Endothelial cell of umbilical vein (primary cell): ENCODE measurements at regions not wholly inside any gene's neighbourhood (a gene's known extent, or its start where the extent isn't known, plus 50 kb on each side); places are given as distances from the start of the nearest gene placed in this dataset.

Source experiments
- BruUV-seq: library from RNA; stranded (reverse); fragments of 400-500 nt; replicated peaks from 2 replicates; lab custom pipeline; 2021; lab: Mats Ljungman, UMichigan
- CTCF ChIA-PET: fragments of 300-600, 350-600 bp; sonication (Branson Sonifier 250); formaldehyde crosslinking; loops from one replicate; lab custom pipeline; 2021; ENCODE audit warnings: antibody characterized with exemption, inconsistent platforms; lab: Charles Lee
- POLR2A ChIA-PET: fragments of 300-600, 350-600 bp; sonication (Branson Sonifier 250); formaldehyde crosslinking; loops from one replicate; lab custom pipeline; 2021; ENCODE audit warnings: antibody characterized with exemption, inconsistent platforms; lab: Charles Lee
- DNase-seq: peaks from one replicate; pipeline ENCODE4 v3.0.0-alpha.2; 2011; ENCODE audit warnings: low read depth, low spot score
- FAIRE-seq: peaks from 2 replicates; lab custom pipeline; 2011; peaks lifted over from hg19 to GRCh38; lab: Jason Lieb, UNC
- H2AFZ ChIP-seq: 2 replicates; pipeline ENCODE4 v1.6.0; 2012; ENCODE audit warnings: low read depth, low read length, control low read depth, inconsistent platforms
- H3K27ac ChIP-seq: 2 replicates; pipeline ENCODE4 v1.5.1; 2011; ENCODE audit warnings: low read depth, mild to moderate bottlenecking, control low read depth, low read length, moderate library complexity; ENCODE audit not compliant: insufficient read depth
- H3K27me3 ChIP-seq, 2 experiments: 2 replicates each; pipeline versions ENCODE4 v1.6.0 to v1.6.1; 2011; ENCODE audit warnings: low read length in 2 of 2, mixed read lengths in 1 of 2; ENCODE audit not compliant: control insufficient read depth in 2 of 2, insufficient read depth in 2 of 2
- H3K36me3 ChIP-seq, 2 experiments: 2 replicates in 1 of 2; 3 replicates in 1 of 2; pipeline ENCODE4 v1.5.1; 2011; ENCODE audit warnings: low read length in 2 of 2, mild to moderate bottlenecking in 1 of 2, moderate library complexity in 1 of 2; ENCODE audit not compliant: control insufficient read depth in 2 of 2, insufficient read depth in 2 of 2; ENCODE audit errors: extremely low read depth in 1 of 2
- H3K4me1 ChIP-seq: 3 replicates; pipeline ENCODE4 v1.5.1; 2011; ENCODE audit warnings: mild to moderate bottlenecking, low read length; ENCODE audit not compliant: control insufficient read depth, insufficient read depth; ENCODE audit errors: extremely low read depth
- H3K4me2 ChIP-seq: 2 replicates; pipeline ENCODE4 v1.6.1; 2011; ENCODE audit warnings: low read length, control low read depth, mixed read lengths; ENCODE audit not compliant: insufficient read depth
- H3K4me3 ChIP-seq, 3 experiments: fragments of 200-600 bp in 1 of 3; sonication (generic), shearing (Covaris generic) in 1 of 3; replicated peaks in 1 of 3; 2 replicates each; pipeline ENCODE4 v1.5.1; 2011 to 2016; ENCODE audit warnings: control low read depth in 3 of 3, low read length in 3 of 3, mild to moderate bottlenecking in 2 of 3, inconsistent platforms in 1 of 3, low read depth in 1 of 3, moderate library complexity in 1 of 3; ENCODE audit not compliant: insufficient read depth in 1 of 3
- H3K79me2 ChIP-seq: 2 replicates; pipeline ENCODE4 v1.6.0; 2012; ENCODE audit warnings: low read length, inconsistent platforms; ENCODE audit not compliant: control insufficient read depth, insufficient read depth
- H3K9ac ChIP-seq: replicated peaks from 2 replicates; pipeline ENCODE3; 2011; ENCODE audit warnings: low read length, control low read depth; ENCODE audit not compliant: insufficient read depth; ENCODE audit errors: extremely low read depth
- H3K9me1 ChIP-seq: replicated peaks from 3 replicates; pipeline ENCODE4 v1.6.0; 2011; ENCODE audit warnings: mild to moderate bottlenecking, low read length; ENCODE audit not compliant: control insufficient read depth, insufficient read depth; ENCODE audit errors: extremely low read depth
- H3K9me3 ChIP-seq: replicated peaks from 2 replicates; pipeline ENCODE4 v1.5.1; 2012; ENCODE audit warnings: low read length, inconsistent platforms; ENCODE audit not compliant: control insufficient read depth, insufficient read depth
- H4K20me1 ChIP-seq: replicated peaks from 2 replicates; pipeline ENCODE3; 2011; ENCODE audit warnings: mild to moderate bottlenecking, low read length; ENCODE audit not compliant: control insufficient read depth, insufficient read depth; ENCODE audit errors: extremely low read depth
- CTCF ChIP-seq, 2 donors: IDR thresholded peaks; 1 replicate in 1 of 2; 2 replicates in 1 of 2; pipeline ENCODE4 v1.5.1; 2011; ENCODE audit warnings: low read length in 2 of 2, mild to moderate bottlenecking in 2 of 2, moderate library complexity in 2 of 2, control low read depth in 1 of 2, inconsistent platforms in 1 of 2, low read depth in 1 of 2; ENCODE audit not compliant: insufficient read depth in 1 of 2; ENCODE audit errors: extremely low read depth in 1 of 2
- EZH2 ChIP-seq: IDR thresholded peaks from 2 replicates; pipeline ENCODE4 v1.6.1; 2012; ENCODE audit warnings: borderline replicate concordance, low read depth, mild to moderate bottlenecking, moderate library complexity, low read length, inconsistent platforms; ENCODE audit not compliant: severe bottlenecking
- FOS ChIP-seq: IDR thresholded peaks from 2 replicates; pipeline ENCODE4 v1.6.1; 2011; ENCODE audit warnings: mild to moderate bottlenecking, low read length, moderate library complexity, borderline replicate concordance; ENCODE audit not compliant: insufficient read depth
- GATA2 ChIP-seq: IDR thresholded peaks from 2 replicates; pipeline ENCODE4 v1.7.0; 2011; ENCODE audit warnings: low read depth, mild to moderate bottlenecking, moderate library complexity, mixed read lengths, low read length; ENCODE audit not compliant: insufficient read length, insufficient read depth
- JUN ChIP-seq: IDR thresholded peaks from 2 replicates; pipeline ENCODE4 v1.6.1; 2011; ENCODE audit warnings: borderline replicate concordance, low read depth; ENCODE audit not compliant: insufficient read length, insufficient read depth
- MYC ChIP-seq: IDR thresholded peaks from one replicate; pipeline ENCODE4 v1.6.1; 2011; ENCODE audit warnings: mild to moderate bottlenecking, low read depth, low read length
- POLR2A ChIP-seq: IDR thresholded peaks from 2 replicates; pipeline ENCODE4 v1.6.1; 2012; ENCODE audit warnings: low read depth, mild to moderate bottlenecking, control low read depth, low read length
- POLR2AphosphoS5 ChIP-seq: IDR thresholded peaks from 2 replicates; pipeline ENCODE4 v1.6.1; 2012; ENCODE audit warnings: low read depth, mild to moderate bottlenecking, control low read depth, low read length, moderate library complexity; ENCODE audit not compliant: insufficient read depth
- dilution Hi-C: fragments of 300-500 bp; cut with MboI; formaldehyde crosslinking; loops from one replicate; pipeline ENCODE4 v1.15.0; 2019; ENCODE audit warnings: low sequenced_read_pairs; ENCODE audit not compliant: extremely low pct_ligation_motif_present
- intact Hi-C: fragments of 100-400 bp; cut with micrococcal nuclease; formaldehyde crosslinking; loops from one replicate; pipeline ENCODE4 v1.10.0; 2022
- TF ChIP-seq, protein P1 (sequence below): IDR thresholded peaks from 2 replicates; pipeline ENCODE4 v1.6.1; 2011; ENCODE audit not compliant: insufficient read depth, insufficient read length

DNA sequence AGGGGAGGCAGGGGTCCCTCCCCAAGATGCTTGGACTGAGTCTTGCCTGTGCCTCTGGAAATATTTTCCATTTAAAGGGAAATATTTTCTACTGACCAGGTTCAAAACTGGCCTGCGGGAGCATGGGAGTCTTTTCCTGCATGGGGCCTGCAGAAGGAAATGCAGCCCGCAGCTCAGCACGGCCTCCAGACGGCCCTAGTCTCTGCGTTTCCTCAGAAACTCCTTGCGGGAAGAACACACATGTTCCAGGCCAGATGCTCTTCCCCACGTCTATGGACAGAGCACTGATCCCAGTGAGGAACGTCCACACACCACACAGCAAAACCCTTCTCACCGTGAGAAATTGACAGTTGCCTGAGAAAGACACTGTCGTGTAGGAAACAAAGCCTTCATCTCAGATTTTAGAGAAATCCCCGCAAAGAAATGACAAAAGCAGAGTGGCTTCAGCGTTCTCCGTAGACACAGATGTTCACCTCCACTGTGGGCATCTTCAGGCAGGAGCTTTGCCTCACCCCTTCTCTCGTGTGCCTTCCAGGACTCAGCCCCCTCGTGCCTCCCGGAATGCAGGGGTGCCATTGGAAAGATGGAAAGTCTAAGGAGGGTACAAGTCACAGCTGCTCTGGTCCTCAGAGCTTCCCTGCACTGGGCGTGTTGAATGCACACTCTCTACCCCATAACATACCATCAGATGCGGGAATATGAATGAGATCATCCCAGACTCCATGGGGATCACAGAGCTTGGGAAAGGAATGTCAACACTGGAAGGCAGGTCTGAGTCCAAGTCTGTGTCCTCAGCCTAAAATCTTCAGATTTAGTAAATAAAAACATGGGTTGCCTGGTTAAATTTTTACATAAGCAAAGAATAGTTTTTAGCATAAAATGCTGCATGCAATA lies 438.7 kb upstream of the SALL3 start:
- BruUV-seq: no TSS peak
- POLR2A ChIA-PET: no interaction called here
- Histone ChIP-seq H3K4me3 (no peak overlapping the region), H3K27ac (no peak overlapping the region), H3K36me3 (no peaks in the 10 kb centered on the region), H3K9me3 (peaks cover 2% of the 10 kb centered on the region), H3K9ac (no peak overlapping the region), H3K4me1 (no peaks in the 10 kb centered on the region), H3K9me1 (no peaks in the 10 kb centered on the region), H3K4me2 (no peak overlapping the region), H4K20me1 (no peaks in the 10 kb centered on the region), H3K79me2 (no peaks in the 10 kb centered on the region), H2AFZ (no peak overlapping the region), H3K27me3 (no peaks in the 10 kb centered on the region)
- dilution Hi-C loops: no loop called here
- no peak for FAIRE-seq
- intact Hi-C loops: no loop called here
- TF ChIP-seq JUN: no peak
- CTCF ChIA-PET: no interaction called here
- DNase-seq: no peak

- DNase-seq: no peak
- H4K20me1 ChIP-seq: no peaks in the 10 kb centered on the region
- no peak overlapping the region for H3K9ac ChIP-seq
- H3K4me1 ChIP-seq: no peaks in the 10 kb centered on the region
- ChIA-PET POLR2A (no interaction called here), CTCF (no interaction called here)
- H3K9me1 ChIP-seq: no peaks in the 10 kb centered on the region
- dilution Hi-C loops (no loop called here), intact Hi-C loops (no loop called here)
- BruUV-seq: no TSS peak
- no peak overlapping the region for H3K4me3 ChIP-seq
- TF ChIP-seq JUN (no peak), POLR2A (no peak), GATA2 (no peak), CTCF (IDR thresholded peaks at IDR 0.05; ENCODE audit: extremely low read depth in 1 of 2, insufficient read depth in 1 of 2, low read depth in 1 of 2, low read length in 2 of 2) (no peak), POLR2AphosphoS5 (no peak), FOS (no peak), EZH2 (no peak), MYC (no peak)
- TF ChIP-seq, protein P1, sequence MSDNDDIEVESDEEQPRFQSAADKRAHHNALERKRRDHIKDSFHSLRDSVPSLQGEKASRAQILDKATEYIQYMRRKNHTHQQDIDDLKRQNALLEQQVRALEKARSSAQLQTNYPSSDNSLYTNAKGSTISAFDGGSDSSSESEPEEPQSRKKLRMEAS: no peak
- H3K27ac ChIP-seq: no peak overlapping the region
- no peaks in the 10 kb centered on the region for H3K27me3 ChIP-seq
- no peaks in the 10 kb centered on the region for H3K79me2 ChIP-seq
- H3K9me3 ChIP-seq: peaks cover 2% of the 10 kb centered on the region
- no peak overlapping the region for H2AFZ ChIP-seq
- H3K4me2 ChIP-seq: no peak overlapping the region
- FAIRE-seq: no peak
- no peaks in the 10 kb centered on the region for H3K36me3 ChIP-seq
These were observed 437.4 kb upstream of the SALL3 start for GRCh38 chr18:78542204-78542603.
